Duodenal mucosa (tissue), 2 donors: ENCODE measurements at regions not wholly inside any gene's neighbourhood (a gene's known extent, or its start where the extent isn't known, plus 50 kb on each side); places are given as distances from the start of the nearest gene placed in this dataset.

Experiments used
- H3K27ac ChIP-seq: one replicate; pipeline ENCODE4 v1.7.0; 2013; ENCODE audit warnings: low read depth, low read length
- H3K27me3 ChIP-seq, 2 donors: one replicate each; pipeline ENCODE4 v1.7.0; 2013; ENCODE audit warnings: low read length in 2 of 2, control low read depth in 1 of 2; ENCODE audit not compliant: insufficient read depth in 2 of 2, control insufficient read depth in 1 of 2
- H3K36me3 ChIP-seq, 2 donors: one replicate each; pipeline ENCODE4 v1.7.0; 2013; ENCODE audit warnings: low read length in 2 of 2, control low read depth in 1 of 2; ENCODE audit not compliant: insufficient read depth in 2 of 2, control insufficient read depth in 1 of 2
- H3K4me1 ChIP-seq, 2 donors: one replicate each; pipeline ENCODE4 v1.7.0; 2013; ENCODE audit warnings: low read length in 2 of 2, control low read depth in 1 of 2; ENCODE audit not compliant: insufficient read depth in 2 of 2, control insufficient read depth in 1 of 2
- H3K4me3 ChIP-seq, 2 donors: one replicate each; pipeline ENCODE4 v1.7.0; 2013; ENCODE audit warnings: low read length in 2 of 2, low read depth in 1 of 2
- H3K9ac ChIP-seq, 2 donors: one replicate each; pipeline ENCODE4 v1.7.0; 2013; ENCODE audit warnings: low read length in 2 of 2, low read depth in 1 of 2
- H3K9me3 ChIP-seq, 2 donors: one replicate each; pipeline ENCODE4 v1.7.0; 2013; ENCODE audit warnings: low read length in 2 of 2, control low read depth in 1 of 2; ENCODE audit not compliant: control insufficient read depth in 1 of 2

- Histone ChIP-seq H3K9ac (no peak overlapping the region), H3K9me3 (no peaks in the 10 kb centered on the region), H3K36me3 (no peaks in the 10 kb centered on the region), H3K27ac (no peak overlapping the region), H3K27me3 (no peaks in the 10 kb centered on the region), H3K4me3 (no peak overlapping the region), H3K4me1 (peaks cover 0 to 3% of the 10 kb centered on the region in 2 donors)
Observed at GRCh38 chr16:65793781-65794180, 572.7 kb upstream of the CDH5 start.

- Histone ChIP-seq H3K4me3 (no peak overlapping the region), H3K9me3 (no peaks in the 10 kb centered on the region), H3K27me3 (no peaks in the 10 kb centered on the region), H3K9ac (no peak overlapping the region), H3K4me1 (no peaks in the 10 kb centered on the region), H3K36me3 (no peaks in the 10 kb centered on the region), H3K27ac (no peak overlapping the region)
Observed at GRCh38 chr16:65790768-65791167, 575.7 kb upstream of the CDH5 start.

GRCh38 chr16:65789161-65789945, 577.1 kb upstream of the CDH5 start:
- Histone ChIP-seq H3K36me3 (no peaks in the 10 kb centered on the region), H3K9me3 (peaks cover 0 to 3% of the 10 kb centered on the region in 2 donors), H3K4me3 (no peak overlapping the region), H3K27me3 (no peaks in the 10 kb centered on the region), H3K27ac (no peak overlapping the region), H3K9ac (no peak overlapping the region), H3K4me1 (no peaks in the 10 kb centered on the region)

GRCh38 chr16:65788434-65789140, 577.9 kb upstream of the CDH5 start:
- H3K9ac ChIP-seq, result no peak overlapping the region
- H3K36me3 ChIP-seq, result no peaks in the 10 kb centered on the region
- no peaks in the 10 kb centered on the region for H3K4me1 ChIP-seq
- H3K9me3 ChIP-seq, result peaks cover 0 to 3% of the 10 kb centered on the region in 2 donors
- no peak overlapping the region for H3K4me3 ChIP-seq
- H3K27me3 ChIP-seq, result no peaks in the 10 kb centered on the region
- no peak overlapping the region for H3K27ac ChIP-seq

- Histone ChIP-seq H3K9me3 (peaks cover 0 to 3% of the 10 kb centered on the region in 2 donors), H3K4me1 (no peaks in the 10 kb centered on the region), H3K27me3 (no peaks in the 10 kb centered on the region), H3K4me3 (no peak overlapping the region), H3K27ac (no peak overlapping the region), H3K9ac (no peak overlapping the region), H3K36me3 (no peaks in the 10 kb centered on the region)
Observed at GRCh38 chr16:65787921-65788320, 578.6 kb upstream of the CDH5 start.

- Histone ChIP-seq H3K4me1 (no peaks in the 10 kb centered on the region), H3K27me3 (no peaks in the 10 kb centered on the region), H3K27ac (no peak overlapping the region), H3K4me3 (no peak overlapping the region), H3K36me3 (no peaks in the 10 kb centered on the region), H3K9ac (no peak overlapping the region), H3K9me3 (peaks cover 0 to 3% of the 10 kb centered on the region in 2 donors)
Observed at GRCh38 chr16:65786916-65787315, 579.6 kb upstream of the CDH5 start.

- Histone ChIP-seq H3K27ac (no peak overlapping the region), H3K36me3 (no peaks in the 10 kb centered on the region), H3K27me3 (no peaks in the 10 kb centered on the region), H3K4me3 (no peak overlapping the region), H3K9ac (no peak overlapping the region), H3K4me1 (no peaks in the 10 kb centered on the region), H3K9me3 (peaks cover 0 to 3% of the 10 kb centered on the region in 2 donors)
Observed at GRCh38 chr16:65783709-65784474, 582.6 kb upstream of the CDH5 start.

GRCh38 chr16:65782611-65783600, 583.6 kb upstream of the CDH5 start:
- Histone ChIP-seq H3K9ac (no peak overlapping the region), H3K9me3 (peaks cover 0 to 3% of the 10 kb centered on the region in 2 donors), H3K27me3 (no peaks in the 10 kb centered on the region), H3K27ac (no peak overlapping the region), H3K4me1 (no peaks in the 10 kb centered on the region), H3K4me3 (no peak overlapping the region), H3K36me3 (no peaks in the 10 kb centered on the region)

GRCh38 chr16:65781855-65782254, 584.6 kb upstream of the CDH5 start:
- Histone ChIP-seq H3K27me3 (no peaks in the 10 kb centered on the region), H3K27ac (no peak overlapping the region), H3K9me3 (peaks cover 0 to 3% of the 10 kb centered on the region in 2 donors), H3K36me3 (no peaks in the 10 kb centered on the region), H3K4me3 (no peak overlapping the region), H3K9ac (no peak overlapping the region), H3K4me1 (no peaks in the 10 kb centered on the region)
